GM13976 (cell line): ENCODE measurements at regions not wholly inside any gene's neighbourhood (a gene's known extent, or its start where the extent isn't known, plus 50 kb on each side); places are given as distances from the start of the nearest gene placed in this dataset.

Experiments
- DNase-seq: peaks from one replicate; pipeline ENCODE4 v3.0.0; 2012; ENCODE audit warnings: low spot score
- CTCF ChIP-seq: IDR thresholded peaks from 2 replicates; pipeline ENCODE4 v1.5.1; 2012; ENCODE audit warnings: borderline replicate concordance, mild to moderate bottlenecking; ENCODE audit not compliant: insufficient read depth; ENCODE audit errors: extremely low read depth, missing control alignments, control extremely low read depth
- in situ Hi-C: fragments of 300-500 bp; cut with MboI; formaldehyde crosslinking; loops from one replicate; pipeline ENCODE4 v1.12.0; 2022; ENCODE audit warnings: low sequenced_read_pairs, mixed read lengths, inconsistent platforms; ENCODE audit not compliant: unreplicated experiment

DNA sequence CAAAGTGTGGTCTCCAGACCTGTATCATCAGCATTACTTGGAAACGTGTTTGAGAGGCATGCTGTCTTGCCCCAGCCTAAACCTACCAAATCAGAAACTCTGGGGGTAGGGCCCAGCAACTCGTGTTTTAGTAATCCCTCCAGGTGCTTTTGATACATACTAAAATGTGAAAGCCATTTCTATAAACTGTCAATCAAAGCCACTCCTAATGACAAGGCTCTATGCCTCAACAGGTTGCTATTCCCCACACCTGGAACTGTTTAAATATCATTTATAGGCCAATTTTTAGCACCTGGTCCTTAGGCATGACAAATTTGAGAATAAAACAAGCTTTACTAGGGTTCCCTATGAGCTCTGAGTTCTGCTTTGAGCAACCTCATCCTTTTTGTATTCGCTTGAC lies 158.7 kb upstream of the NR5A2 start:
- no peak for DNase-seq
- in situ Hi-C loops = no loop called here
- no peak for TF ChIP-seq CTCF

- TF ChIP-seq CTCF = no peak
- DNase-seq = no peak
- in situ Hi-C loops = no loop called here
Observed at GRCh38 chr1:199875337-199875736, 152.2 kb upstream of the NR5A2 start.

DNA sequence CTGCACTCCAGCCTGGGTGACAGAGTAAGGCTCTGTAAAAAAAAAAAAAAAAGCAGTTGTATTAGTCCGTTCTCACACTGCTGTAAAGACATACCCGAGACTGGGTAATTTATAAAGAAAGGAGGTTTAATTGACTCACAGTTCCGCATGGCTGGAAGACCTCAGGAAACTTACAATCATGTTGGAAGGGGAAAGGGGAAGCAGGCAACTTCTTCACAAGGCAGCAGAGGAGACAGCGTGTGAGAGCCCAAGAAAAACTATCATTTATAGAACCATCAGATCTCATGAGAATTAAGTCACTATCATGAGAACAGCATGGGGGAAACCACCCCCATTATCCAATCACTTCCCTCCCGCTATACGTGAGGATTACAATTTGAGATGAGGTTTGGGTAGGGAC lies 151.7 kb upstream of the NR5A2 start:
- no peak for DNase-seq
- TF ChIP-seq CTCF = no peak
- in situ Hi-C loops = no loop called here

GRCh38 chr1:199877526-199878384 lies 149.8 kb upstream of the NR5A2 start:
- no peak for DNase-seq
- in situ Hi-C loops = no loop called here
- TF ChIP-seq CTCF = no peak

DNA sequence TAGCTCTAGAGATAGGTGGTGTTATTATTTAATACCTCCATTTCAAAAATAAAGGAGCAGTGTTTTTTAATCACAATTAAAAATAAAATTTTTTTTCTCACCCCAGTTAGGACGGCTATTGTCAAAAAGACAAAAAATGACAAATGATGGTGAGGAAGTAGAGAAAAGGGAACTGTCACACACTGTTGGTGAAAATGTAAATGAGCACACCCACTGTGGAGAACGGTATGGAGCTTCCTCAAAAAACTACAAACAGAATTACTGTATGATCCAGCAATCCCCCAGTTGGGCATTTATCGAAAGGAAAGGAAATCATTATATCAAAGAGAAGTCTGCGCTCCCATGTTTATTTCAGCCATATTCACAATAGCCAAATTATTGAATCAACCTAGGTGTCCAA lies 148.7 kb upstream of the NR5A2 start:
- no peak for TF ChIP-seq CTCF
- DNase-seq = no peak
- in situ Hi-C loops = no loop called here

GRCh38 chr1:199898654-199899053 lies 128.9 kb upstream of the NR5A2 start:
- in situ Hi-C loops = no loop called here
- DNase-seq = no peak
- TF ChIP-seq CTCF = no peak
